ENCODE measurements at regions not wholly inside any gene's neighbourhood (a gene's known extent, or its start where the extent isn't known, plus 50 kb on each side); places are given as distances from the start of the nearest gene placed in this dataset.
A peak's percentile ranks its signal among the peaks of the same experiment; 100 is the strongest.

DNA sequence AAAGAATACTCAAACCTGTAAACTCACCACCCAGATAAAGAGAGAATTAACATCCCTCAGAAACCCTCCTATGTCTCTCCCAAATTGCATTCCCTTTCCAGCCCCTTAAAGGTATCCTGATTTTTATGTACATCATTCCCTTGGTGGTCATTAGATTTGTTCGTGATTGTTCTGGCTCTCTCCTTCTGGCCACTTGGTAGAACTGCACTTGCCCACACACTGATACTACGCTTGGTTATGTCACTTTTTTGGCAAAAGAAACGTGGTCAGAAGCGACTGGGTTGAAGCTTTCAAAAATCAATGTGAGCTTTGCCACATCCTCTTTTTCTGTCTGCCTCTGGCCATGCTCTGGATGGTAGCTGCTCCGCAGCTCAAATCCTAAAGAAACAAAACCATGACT, 76.3 kb downstream of the KRTAP19-8 start:
- TF ChIP-seq, protein P1, sequence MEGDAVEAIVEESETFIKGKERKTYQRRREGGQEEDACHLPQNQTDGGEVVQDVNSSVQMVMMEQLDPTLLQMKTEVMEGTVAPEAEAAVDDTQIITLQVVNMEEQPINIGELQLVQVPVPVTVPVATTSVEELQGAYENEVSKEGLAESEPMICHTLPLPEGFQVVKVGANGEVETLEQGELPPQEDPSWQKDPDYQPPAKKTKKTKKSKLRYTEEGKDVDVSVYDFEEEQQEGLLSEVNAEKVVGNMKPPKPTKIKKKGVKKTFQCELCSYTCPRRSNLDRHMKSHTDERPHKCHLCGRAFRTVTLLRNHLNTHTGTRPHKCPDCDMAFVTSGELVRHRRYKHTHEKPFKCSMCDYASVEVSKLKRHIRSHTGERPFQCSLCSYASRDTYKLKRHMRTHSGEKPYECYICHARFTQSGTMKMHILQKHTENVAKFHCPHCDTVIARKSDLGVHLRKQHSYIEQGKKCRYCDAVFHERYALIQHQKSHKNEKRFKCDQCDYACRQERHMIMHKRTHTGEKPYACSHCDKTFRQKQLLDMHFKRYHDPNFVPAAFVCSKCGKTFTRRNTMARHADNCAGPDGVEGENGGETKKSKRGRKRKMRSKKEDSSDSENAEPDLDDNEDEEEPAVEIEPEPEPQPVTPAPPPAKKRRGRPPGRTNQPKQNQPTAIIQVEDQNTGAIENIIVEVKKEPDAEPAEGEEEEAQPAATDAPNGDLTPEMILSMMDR (IDR thresholded peaks at IDR 0.05; ENCODE audit: insufficient read depth, low read depth, low read length, missing control alignments): peak; percentile 8
- DNase-seq (ENCODE audit: low read depth): no peak
- no peak overlapping the region for H3K4me3 ChIP-seq (ENCODE audit: low read depth, low read length)

DNA sequence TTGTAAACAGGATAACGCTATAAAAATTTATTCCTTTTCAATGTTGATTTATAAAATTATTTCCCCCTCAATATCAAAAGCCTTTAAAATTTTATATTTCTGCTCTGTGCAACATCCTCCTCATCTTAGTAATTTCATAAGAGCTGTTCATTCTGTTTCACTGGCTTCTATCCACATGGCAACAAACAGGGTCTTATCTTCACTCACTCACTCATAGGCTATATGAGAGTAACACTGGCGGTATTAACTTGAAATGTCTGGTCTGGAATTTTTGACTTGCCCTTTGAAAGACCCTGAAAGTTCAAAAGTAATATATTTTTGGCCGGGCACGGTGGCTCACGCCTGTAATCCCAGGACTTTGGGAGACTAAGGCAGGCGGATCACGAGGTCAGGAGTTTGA, 77.4 kb upstream of the KRTAP11-1 start:
- DNase-seq (ENCODE audit: low read depth): no peak
- H3K4me3 ChIP-seq (ENCODE audit: low read depth, low read length): no peak overlapping the region
- TF ChIP-seq, protein P1 (IDR thresholded peaks at IDR 0.05; ENCODE audit: insufficient read depth, low read depth, low read length, missing control alignments): no peak

DNA sequence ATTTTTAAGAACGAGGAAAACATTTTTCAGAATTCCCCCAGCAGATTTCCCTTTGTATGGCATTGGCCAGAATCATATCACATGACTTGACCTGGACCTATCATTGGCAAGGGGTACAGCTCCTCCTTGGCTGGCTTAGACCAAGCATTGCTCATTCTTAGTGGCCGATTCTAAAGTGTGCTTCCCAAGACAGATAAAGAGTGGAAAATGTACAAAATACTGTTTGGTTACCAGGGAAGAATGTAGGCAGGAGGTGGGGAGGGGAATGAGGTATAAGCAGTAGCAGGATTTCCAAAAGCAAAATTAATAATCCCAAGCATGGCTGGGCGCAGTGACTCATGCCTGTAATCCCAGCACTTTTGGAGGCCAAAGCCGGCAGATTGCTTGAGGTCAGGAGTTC, 75.6 kb upstream of the KRTAP11-1 start:
- no peak for DNase-seq (ENCODE audit: low read depth)
- TF ChIP-seq, protein P1 (IDR thresholded peaks at IDR 0.05; ENCODE audit: insufficient read depth, low read depth, low read length, missing control alignments): no peak
- no peak overlapping the region for H3K4me3 ChIP-seq (ENCODE audit: low read depth, low read length)

DNA sequence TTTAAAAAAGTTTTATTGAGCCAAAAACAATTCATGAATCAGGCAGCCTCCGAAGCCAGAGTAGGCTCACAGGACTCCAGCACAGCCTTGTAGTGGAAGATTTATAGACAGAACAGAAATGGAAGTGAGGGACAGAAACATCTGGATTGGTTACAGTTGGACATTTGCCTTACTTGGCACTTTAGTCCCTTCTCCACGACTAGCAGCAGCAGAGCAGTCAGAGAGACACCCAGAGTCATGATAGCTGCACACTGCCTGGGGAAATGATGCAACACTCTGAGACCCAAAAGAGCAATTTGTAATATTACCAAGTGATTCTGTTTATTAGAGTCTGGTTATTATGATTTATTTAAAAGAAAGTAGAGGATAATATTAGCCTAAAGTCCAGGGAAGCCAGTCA, 72.2 kb upstream of the KRTAP11-1 start:
- DNase-seq (ENCODE audit: low read depth): no peak
- no peak overlapping the region for H3K4me3 ChIP-seq (ENCODE audit: low read depth, low read length)
- TF ChIP-seq, protein P1 (IDR thresholded peaks at IDR 0.05; ENCODE audit: insufficient read depth, low read depth, low read length, missing control alignments): no peak

DNA sequence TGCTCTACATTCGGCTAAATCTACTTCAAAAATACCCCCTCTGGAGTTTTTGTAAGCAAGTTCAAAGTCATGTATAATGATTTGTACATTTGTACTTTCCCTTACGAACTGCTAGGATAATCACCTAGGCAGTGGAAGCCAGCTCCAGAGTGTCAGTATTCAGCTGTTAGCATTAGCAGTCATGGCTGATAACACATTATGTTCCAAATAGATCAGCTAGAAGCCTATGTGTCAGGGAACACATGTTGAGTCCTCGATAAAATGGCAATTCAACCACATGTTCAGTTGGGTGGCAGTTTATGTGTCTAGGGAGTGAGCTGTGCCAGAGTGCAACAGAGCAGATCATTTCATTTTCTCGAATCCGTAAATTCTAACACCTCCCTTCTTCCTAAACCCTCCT, 65.8 kb upstream of the KRTAP11-1 start:
- DNase-seq (ENCODE audit: low read depth): no peak
- TF ChIP-seq, protein P1 (IDR thresholded peaks at IDR 0.05; ENCODE audit: insufficient read depth, low read depth, low read length, missing control alignments): no peak

DNA sequence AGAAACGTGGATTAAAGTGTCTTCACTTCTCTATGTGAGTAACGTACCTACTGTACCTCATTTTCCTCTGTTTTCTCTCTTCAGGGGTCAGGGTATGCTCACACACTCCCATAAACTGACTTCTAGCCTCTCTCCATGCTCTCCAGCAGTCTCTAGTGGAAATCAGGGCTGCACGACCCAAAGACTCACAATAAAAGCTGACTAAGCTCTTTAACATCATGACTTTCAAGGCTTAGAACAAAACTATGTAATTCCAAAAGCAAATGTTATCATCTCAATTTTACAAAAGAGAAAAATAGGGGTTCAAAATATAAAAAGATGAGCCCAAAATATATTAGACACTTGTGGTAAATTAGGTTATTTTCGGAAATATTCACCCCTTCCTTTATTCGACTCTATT, 62.5 kb upstream of the KRTAP11-1 start:
- TF ChIP-seq, protein P1 (IDR thresholded peaks at IDR 0.05; ENCODE audit: insufficient read depth, low read depth, low read length, missing control alignments): no peak
- no peak overlapping the region for H3K4me3 ChIP-seq (ENCODE audit: low read depth, low read length)
- no peak for DNase-seq (ENCODE audit: low read depth)

More for the DNA sequence above, 65.8 kb upstream of the KRTAP11-1 start:
- no peak overlapping the region for H3K4me3 ChIP-seq (ENCODE audit: low read depth, low read length)

DNA sequence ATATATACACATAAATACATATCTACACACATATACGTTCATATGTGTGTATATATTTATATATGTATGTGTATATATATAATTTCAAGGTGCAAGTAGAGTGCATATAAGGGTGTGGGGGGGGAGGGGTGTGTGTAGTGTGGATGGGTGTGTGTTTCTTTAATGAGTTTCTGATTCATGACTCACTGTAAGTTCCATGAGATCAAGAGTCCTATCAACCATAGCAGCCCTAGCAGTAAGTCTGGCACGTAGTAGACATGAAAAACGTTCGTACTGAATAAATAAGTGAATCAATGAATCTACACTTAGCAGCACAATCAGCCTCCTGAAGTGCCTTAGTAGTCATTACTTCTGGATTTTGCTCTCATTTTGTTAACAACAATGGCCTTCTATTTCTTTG, 61.9 kb upstream of the KRTAP11-1 start:
- no peak for DNase-seq (ENCODE audit: low read depth)
- TF ChIP-seq, protein P1 (IDR thresholded peaks at IDR 0.05; ENCODE audit: insufficient read depth, low read depth, low read length, missing control alignments): no peak
- no peak overlapping the region for H3K4me3 ChIP-seq (ENCODE audit: low read depth, low read length)

Data from GM12865 (cell line).